ENCODE measurements at regions not wholly inside any gene's neighbourhood (a gene's known extent, or its start where the extent isn't known, plus 50 kb on each side); places are given as distances from the start of the nearest gene placed in this dataset.

DNA sequence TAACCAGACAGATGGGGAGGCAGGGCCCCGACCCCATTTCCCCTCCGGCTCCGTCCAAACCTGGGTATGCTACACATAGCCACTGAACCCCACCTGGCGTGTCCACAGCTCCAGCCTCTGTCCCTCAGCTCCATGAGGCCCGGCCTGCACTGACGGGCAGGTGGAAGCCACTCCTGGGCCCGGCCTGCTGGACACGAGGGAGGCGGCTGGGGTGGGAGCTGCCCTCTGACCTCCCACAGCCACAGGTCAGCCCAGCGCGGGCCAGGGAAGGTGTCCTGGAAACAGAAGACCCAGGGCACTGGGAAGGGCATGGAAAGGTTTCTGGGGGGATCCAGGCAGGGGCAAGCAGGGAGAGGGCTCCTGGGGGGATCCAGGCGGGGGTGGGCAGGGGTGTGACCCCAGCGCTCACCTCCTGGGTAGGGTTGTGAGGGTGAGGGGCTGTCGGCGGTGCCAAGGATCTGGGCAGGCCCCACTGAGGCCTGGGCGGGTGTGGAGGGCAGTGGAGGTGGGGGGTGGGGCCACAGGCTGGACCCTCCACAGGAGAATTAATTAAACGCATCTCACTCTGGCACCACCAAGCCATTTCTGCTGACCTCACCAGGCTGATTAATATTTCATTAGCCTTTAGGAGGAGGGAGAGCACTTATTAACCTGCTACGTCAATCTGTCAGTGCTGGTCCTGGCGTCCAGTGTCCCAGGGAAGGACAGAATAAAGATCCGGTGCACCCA lies 108.9 kb downstream of the UNCX start:
- TF ChIP-seq CTCF (IDR thresholded peaks at IDR 0.05) (no peak), POLR2AphosphoS5 (IDR thresholded peaks at IDR 0.05; ENCODE audit: insufficient read depth in 1 of 2, low read depth in 1 of 2) (no peak), POLR2A (IDR thresholded peaks at IDR 0.05) (no peak)
